ENCODE measurements at regions not wholly inside any gene's neighbourhood (a gene's known extent, or its start where the extent isn't known, plus 50 kb on each side); places are given as distances from the start of the nearest gene placed in this dataset.

GRCh38 chr2:17270894-17271293 lies 247.3 kb downstream of the RAD51AP2 start:
- no peaks in the 10 kb centered on the region for H3K27me3 ChIP-seq (ENCODE audit: control insufficient read depth, insufficient read depth, low read length, poor library complexity, severe bottlenecking)
- no peaks in the 10 kb centered on the region for H3K9me3 ChIP-seq (ENCODE audit: control insufficient read depth, low read length)
- no peak overlapping the region for H3K27ac ChIP-seq (ENCODE audit: insufficient read depth, low read depth, low read length, poor library complexity, severe bottlenecking)
- H3K4me1 ChIP-seq (ENCODE audit: control insufficient read depth, insufficient read depth, low read length): no peaks in the 10 kb centered on the region
- no peaks in the 10 kb centered on the region for H3K36me3 ChIP-seq (ENCODE audit: control insufficient read depth, insufficient read depth, low read length)
- WGBS, 2 experiments: 91 to 93% methylated on average over 5 of the region's 5 CpGs
- no peak overlapping the region for H3K4me3 ChIP-seq (ENCODE audit: insufficient read depth, low read depth, low read length)

GRCh38 chr2:17263570-17263968 lies 254.7 kb downstream of the RAD51AP2 start:
- Histone ChIP-seq H3K4me3 (ENCODE audit: insufficient read depth, low read depth, low read length) (no peak overlapping the region), H3K36me3 (ENCODE audit: control insufficient read depth, insufficient read depth, low read length) (no peaks in the 10 kb centered on the region), H3K9me3 (ENCODE audit: control insufficient read depth, low read length) (no peaks in the 10 kb centered on the region), H3K27ac (ENCODE audit: insufficient read depth, low read depth, low read length, poor library complexity, severe bottlenecking) (no peak overlapping the region), H3K4me1 (ENCODE audit: control insufficient read depth, insufficient read depth, low read length) (no peaks in the 10 kb centered on the region), H3K27me3 (ENCODE audit: control insufficient read depth, insufficient read depth, low read length, poor library complexity, severe bottlenecking) (no peaks in the 10 kb centered on the region)
- WGBS, 2 experiments: 94 to 96% methylated on average over 2 of the region's 2 CpGs

GRCh38 chr2:17262854-17263569 lies 255.2 kb downstream of the RAD51AP2 start:
- Histone ChIP-seq H3K27me3 (ENCODE audit: control insufficient read depth, insufficient read depth, low read length, poor library complexity, severe bottlenecking) (no peaks in the 10 kb centered on the region), H3K4me1 (ENCODE audit: control insufficient read depth, insufficient read depth, low read length) (no peaks in the 10 kb centered on the region), H3K4me3 (ENCODE audit: insufficient read depth, low read depth, low read length) (no peak overlapping the region), H3K27ac (ENCODE audit: insufficient read depth, low read depth, low read length, poor library complexity, severe bottlenecking) (no peak overlapping the region), H3K36me3 (ENCODE audit: control insufficient read depth, insufficient read depth, low read length) (no peaks in the 10 kb centered on the region), H3K9me3 (ENCODE audit: control insufficient read depth, low read length) (no peaks in the 10 kb centered on the region)
- WGBS, 2 experiments: 98 to 100% methylated on average over 2 of the region's 2 CpGs

GRCh38 chr2:17259613-17260012 lies 258.6 kb downstream of the RAD51AP2 start:
- H3K36me3 ChIP-seq (ENCODE audit: control insufficient read depth, insufficient read depth, low read length): no peaks in the 10 kb centered on the region
- H3K27ac ChIP-seq (ENCODE audit: insufficient read depth, low read depth, low read length, poor library complexity, severe bottlenecking): no peak overlapping the region
- no peaks in the 10 kb centered on the region for H3K4me1 ChIP-seq (ENCODE audit: control insufficient read depth, insufficient read depth, low read length)
- no peaks in the 10 kb centered on the region for H3K27me3 ChIP-seq (ENCODE audit: control insufficient read depth, insufficient read depth, low read length, poor library complexity, severe bottlenecking)
- WGBS, 2 experiments: 93 to 97% methylated on average over 4 of the region's 4 CpGs
- H3K9me3 ChIP-seq (ENCODE audit: control insufficient read depth, low read length): no peaks in the 10 kb centered on the region
- no peak overlapping the region for H3K4me3 ChIP-seq (ENCODE audit: insufficient read depth, low read depth, low read length)

GRCh38 chr2:17258861-17259260 lies 259.4 kb downstream of the RAD51AP2 start:
- no peaks in the 10 kb centered on the region for H3K36me3 ChIP-seq (ENCODE audit: control insufficient read depth, insufficient read depth, low read length)
- no peaks in the 10 kb centered on the region for H3K27me3 ChIP-seq (ENCODE audit: control insufficient read depth, insufficient read depth, low read length, poor library complexity, severe bottlenecking)
- no peak overlapping the region for H3K4me3 ChIP-seq (ENCODE audit: insufficient read depth, low read depth, low read length)
- no peaks in the 10 kb centered on the region for H3K9me3 ChIP-seq (ENCODE audit: control insufficient read depth, low read length)
- no peaks in the 10 kb centered on the region for H3K4me1 ChIP-seq (ENCODE audit: control insufficient read depth, insufficient read depth, low read length)
- H3K27ac ChIP-seq (ENCODE audit: insufficient read depth, low read depth, low read length, poor library complexity, severe bottlenecking): no peak overlapping the region
- whole genome bisulfite sequencing, 2 experiments: 83 to 93% methylated on average over 2 of the region's 2 CpGs

- Histone ChIP-seq H3K36me3 (ENCODE audit: control insufficient read depth, insufficient read depth, low read length) (no peaks in the 10 kb centered on the region), H3K9me3 (ENCODE audit: control insufficient read depth, low read length) (no peaks in the 10 kb centered on the region), H3K27ac (ENCODE audit: insufficient read depth, low read depth, low read length, poor library complexity, severe bottlenecking) (no peak overlapping the region), H3K4me3 (ENCODE audit: insufficient read depth, low read depth, low read length) (no peak overlapping the region), H3K27me3 (ENCODE audit: control insufficient read depth, insufficient read depth, low read length, poor library complexity, severe bottlenecking) (no peaks in the 10 kb centered on the region), H3K4me1 (ENCODE audit: control insufficient read depth, insufficient read depth, low read length) (no peaks in the 10 kb centered on the region)
- 84 to 86% methylated on average over 4 of the region's 4 CpGs for WGBS, 2 experiments
Observed at GRCh38 chr2:17257189-17257909, 260.9 kb downstream of the RAD51AP2 start.

- WGBS, 2 experiments: 92 to 94% methylated on average over 2 of the region's 2 CpGs
- H3K4me3 ChIP-seq (ENCODE audit: insufficient read depth, low read depth, low read length): no peak overlapping the region
- H3K27me3 ChIP-seq (ENCODE audit: control insufficient read depth, insufficient read depth, low read length, poor library complexity, severe bottlenecking): no peaks in the 10 kb centered on the region
- no peaks in the 10 kb centered on the region for H3K9me3 ChIP-seq (ENCODE audit: control insufficient read depth, low read length)
- no peaks in the 10 kb centered on the region for H3K36me3 ChIP-seq (ENCODE audit: control insufficient read depth, insufficient read depth, low read length)
- H3K27ac ChIP-seq (ENCODE audit: insufficient read depth, low read depth, low read length, poor library complexity, severe bottlenecking): no peak overlapping the region
- no peaks in the 10 kb centered on the region for H3K4me1 ChIP-seq (ENCODE audit: control insufficient read depth, insufficient read depth, low read length)
Observed at GRCh38 chr2:17255071-17255470, 263.2 kb downstream of the RAD51AP2 start.

GRCh38 chr2:17254421-17254820 lies 263.8 kb downstream of the RAD51AP2 start:
- H3K36me3 ChIP-seq (ENCODE audit: control insufficient read depth, insufficient read depth, low read length): no peaks in the 10 kb centered on the region
- H3K27me3 ChIP-seq (ENCODE audit: control insufficient read depth, insufficient read depth, low read length, poor library complexity, severe bottlenecking): no peaks in the 10 kb centered on the region
- 85 to 95% methylated on average over 2 of the region's 2 CpGs for WGBS, 2 experiments
- no peaks in the 10 kb centered on the region for H3K9me3 ChIP-seq (ENCODE audit: control insufficient read depth, low read length)
- no peaks in the 10 kb centered on the region for H3K4me1 ChIP-seq (ENCODE audit: control insufficient read depth, insufficient read depth, low read length)
- H3K27ac ChIP-seq (ENCODE audit: insufficient read depth, low read depth, low read length, poor library complexity, severe bottlenecking): no peak overlapping the region
- H3K4me3 ChIP-seq (ENCODE audit: insufficient read depth, low read depth, low read length): no peak overlapping the region

GRCh38 chr2:17252258-17252657 lies 266.0 kb downstream of the RAD51AP2 start:
- WGBS, 2 experiments: 88 to 97% methylated on average over 4 of the region's 4 CpGs
- Histone ChIP-seq H3K36me3 (ENCODE audit: control insufficient read depth, insufficient read depth, low read length) (no peaks in the 10 kb centered on the region), H3K9me3 (ENCODE audit: control insufficient read depth, low read length) (no peaks in the 10 kb centered on the region), H3K27me3 (ENCODE audit: control insufficient read depth, insufficient read depth, low read length, poor library complexity, severe bottlenecking) (no peaks in the 10 kb centered on the region), H3K4me1 (ENCODE audit: control insufficient read depth, insufficient read depth, low read length) (no peaks in the 10 kb centered on the region), H3K27ac (ENCODE audit: insufficient read depth, low read depth, low read length, poor library complexity, severe bottlenecking) (no peak overlapping the region), H3K4me3 (ENCODE audit: insufficient read depth, low read depth, low read length) (no peak overlapping the region)

GRCh38 chr2:17251171-17251570 lies 267.1 kb downstream of the RAD51AP2 start:
- Histone ChIP-seq H3K36me3 (ENCODE audit: control insufficient read depth, insufficient read depth, low read length) (no peaks in the 10 kb centered on the region), H3K4me3 (ENCODE audit: insufficient read depth, low read depth, low read length) (no peak overlapping the region), H3K4me1 (ENCODE audit: control insufficient read depth, insufficient read depth, low read length) (no peaks in the 10 kb centered on the region), H3K27me3 (ENCODE audit: control insufficient read depth, insufficient read depth, low read length, poor library complexity, severe bottlenecking) (no peaks in the 10 kb centered on the region), H3K27ac (ENCODE audit: insufficient read depth, low read depth, low read length, poor library complexity, severe bottlenecking) (no peak overlapping the region), H3K9me3 (ENCODE audit: control insufficient read depth, low read length) (no peaks in the 10 kb centered on the region)
- WGBS, 2 experiments: 90 to 93% methylated on average over 5 of the region's 5 CpGs

Measured in ectodermal cell (in vitro differentiated cells).